WTC11 (cell line): ENCODE measurements at regions not wholly inside any gene's neighbourhood (a gene's known extent, or its start where the extent isn't known, plus 50 kb on each side); places are given as distances from the start of the nearest gene placed in this dataset.

Experiments used
- CREM ChIP-seq: sonication (generic); formaldehyde crosslinking; IDR thresholded peaks from 2 replicates; pipeline ENCODE4 v1.8.1; 2022; ENCODE audit warnings: mild to moderate bottlenecking, missing genetic modification reagents, moderate library complexity
- CTCF ChIP-seq: fragments of 200-600 bp; IDR thresholded peaks from 2 replicates; pipeline ENCODE4 v1.8.0; 2022; ENCODE audit warnings: antibody characterized with exemption
- NFYB ChIP-seq: sonication (generic); formaldehyde crosslinking; conservative IDR thresholded peaks from 2 replicates; pipeline ENCODE4 v1.8.0; 2022; ENCODE audit warnings: low read depth, missing genetic modification reagents
- NR1H2 ChIP-seq: sonication (generic); formaldehyde crosslinking; IDR thresholded peaks from 2 replicates; pipeline ENCODE4 v1.9.0; 2021; ENCODE audit warnings: mild to moderate bottlenecking, moderate library complexity, missing genetic modification reagents
- SP1 ChIP-seq: sonication (generic); formaldehyde crosslinking; conservative IDR thresholded peaks from 2 replicates; pipeline ENCODE4 v1.8.1; 2022; ENCODE audit warnings: missing genetic modification reagents
- ZNF219 ChIP-seq: sonication (generic); formaldehyde crosslinking; IDR thresholded peaks from 2 replicates; pipeline ENCODE4 v1.8.0; 2023; ENCODE audit warnings: missing genetic modification reagents, mild to moderate bottlenecking, borderline replicate concordance
- TF ChIP-seq, protein P1 (sequence below): sonication (generic); formaldehyde crosslinking; IDR thresholded peaks from 2 replicates; pipeline ENCODE4 v1.8.0; 2022; ENCODE audit warnings: missing genetic modification reagents
- TF ChIP-seq, protein P2 (sequence below): sonication (generic); formaldehyde crosslinking; IDR thresholded peaks from 2 replicates; pipeline ENCODE4 v1.8.1; 2023; ENCODE audit warnings: mild to moderate bottlenecking, missing genetic modification reagents, moderate library complexity

- TF ChIP-seq CTCF (no peak), NFYB (CRISPR knock-in tag) (no peak), SP1 (no peak), ZNF219 (CRISPR knock-in tag) (no peak), CREM (CRISPR knock-in tag) (no peak), NR1H2 (CRISPR knock-in tag) (no peak)
- TF ChIP-seq, protein P1, sequence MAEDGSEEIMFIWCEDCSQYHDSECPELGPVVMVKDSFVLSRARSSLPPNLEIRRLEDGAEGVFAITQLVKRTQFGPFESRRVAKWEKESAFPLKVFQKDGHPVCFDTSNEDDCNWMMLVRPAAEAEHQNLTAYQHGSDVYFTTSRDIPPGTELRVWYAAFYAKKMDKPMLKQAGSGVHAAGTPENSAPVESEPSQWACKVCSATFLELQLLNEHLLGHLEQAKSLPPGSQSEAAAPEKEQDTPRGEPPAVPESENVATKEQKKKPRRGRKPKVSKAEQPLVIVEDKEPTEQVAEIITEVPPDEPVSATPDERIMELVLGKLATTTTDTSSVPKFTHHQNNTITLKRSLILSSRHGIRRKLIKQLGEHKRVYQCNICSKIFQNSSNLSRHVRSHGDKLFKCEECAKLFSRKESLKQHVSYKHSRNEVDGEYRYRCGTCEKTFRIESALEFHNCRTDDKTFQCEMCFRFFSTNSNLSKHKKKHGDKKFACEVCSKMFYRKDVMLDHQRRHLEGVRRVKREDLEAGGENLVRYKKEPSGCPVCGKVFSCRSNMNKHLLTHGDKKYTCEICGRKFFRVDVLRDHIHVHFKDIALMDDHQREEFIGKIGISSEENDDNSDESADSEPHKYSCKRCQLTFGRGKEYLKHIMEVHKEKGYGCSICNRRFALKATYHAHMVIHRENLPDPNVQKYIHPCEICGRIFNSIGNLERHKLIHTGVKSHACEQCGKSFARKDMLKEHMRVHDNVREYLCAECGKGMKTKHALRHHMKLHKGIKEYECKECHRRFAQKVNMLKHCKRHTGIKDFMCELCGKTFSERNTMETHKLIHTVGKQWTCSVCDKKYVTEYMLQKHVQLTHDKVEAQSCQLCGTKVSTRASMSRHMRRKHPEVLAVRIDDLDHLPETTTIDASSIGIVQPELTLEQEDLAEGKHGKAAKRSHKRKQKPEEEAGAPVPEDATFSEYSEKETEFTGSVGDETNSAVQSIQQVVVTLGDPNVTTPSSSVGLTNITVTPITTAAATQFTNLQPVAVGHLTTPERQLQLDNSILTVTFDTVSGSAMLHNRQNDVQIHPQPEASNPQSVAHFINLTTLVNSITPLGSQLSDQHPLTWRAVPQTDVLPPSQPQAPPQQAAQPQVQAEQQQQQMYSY: no peak
- TF ChIP-seq, protein P2, sequence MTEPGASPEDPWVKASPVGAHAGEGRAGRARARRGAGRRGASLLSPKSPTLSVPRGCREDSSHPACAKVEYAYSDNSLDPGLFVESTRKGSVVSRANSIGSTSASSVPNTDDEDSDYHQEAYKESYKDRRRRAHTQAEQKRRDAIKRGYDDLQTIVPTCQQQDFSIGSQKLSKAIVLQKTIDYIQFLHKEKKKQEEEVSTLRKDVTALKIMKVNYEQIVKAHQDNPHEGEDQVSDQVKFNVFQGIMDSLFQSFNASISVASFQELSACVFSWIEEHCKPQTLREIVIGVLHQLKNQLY: no peak
These were observed 837.4 kb downstream of the PCDH19 start for GRCh38 chrX:99572711-99573110.
